IPS-NIHi7 (cell line): ENCODE measurements at regions not wholly inside any gene's neighbourhood (a gene's known extent, or its start where the extent isn't known, plus 50 kb on each side); places are given as distances from the start of the nearest gene placed in this dataset.
"Not testable (repeated sequence)": the region's sequence is repeated elsewhere in the genome, so short reads cannot be mapped to it uniquely, and the experiment has no call there.

Source experiments
- DNase-seq: peaks from one replicate; pipeline ENCODE4 v3.0.0; 2012; ENCODE audit warnings: mixed read lengths; ENCODE audit errors: extremely low spot score

DNA sequence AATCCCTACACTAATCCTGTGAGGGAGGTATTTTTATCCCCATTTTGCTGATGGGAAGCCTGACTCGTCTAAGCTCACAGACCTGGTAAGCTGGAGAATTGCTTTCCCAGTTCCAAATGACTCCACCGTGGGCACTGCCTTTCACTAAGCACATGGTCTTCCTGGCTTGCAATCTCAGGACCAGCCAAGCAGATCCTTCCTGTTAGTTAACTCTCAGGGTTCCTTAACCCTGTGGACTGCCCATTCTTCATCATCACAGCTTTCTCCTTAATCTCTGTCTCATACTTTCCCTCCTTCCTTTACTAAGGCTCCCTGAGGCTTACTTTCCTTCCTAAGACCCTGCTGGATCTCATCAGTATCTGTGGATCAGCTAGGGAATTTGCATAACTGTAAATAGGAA, 122.2 kb upstream of the ZEB2 start:
- no peak for DNase-seq

- DNase-seq, result not testable (repeated sequence)
These were observed 118.3 kb upstream of the ZEB2 start for GRCh38 chr2:144638250-144638649.

DNA sequence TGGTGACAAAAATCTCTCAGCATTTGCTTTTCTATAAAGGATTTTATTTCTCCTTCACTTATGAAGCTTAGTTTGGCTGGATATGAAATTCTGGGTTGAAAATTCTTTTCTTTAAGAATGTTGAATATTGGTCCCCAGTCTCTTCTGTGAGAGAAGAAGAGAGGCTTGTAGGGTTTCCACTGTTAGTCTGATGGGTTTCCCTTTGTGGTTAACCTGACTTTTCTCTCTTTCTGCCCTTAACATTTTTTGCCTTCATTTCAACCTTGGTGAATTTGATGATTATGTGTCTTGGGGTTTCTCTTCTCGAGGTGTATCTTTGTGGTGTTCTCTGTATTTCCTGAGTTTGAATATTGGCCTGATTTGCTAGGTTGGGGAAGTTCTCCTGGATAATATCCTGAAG, 116.9 kb upstream of the ZEB2 start:
- not testable (repeated sequence) for DNase-seq

DNA sequence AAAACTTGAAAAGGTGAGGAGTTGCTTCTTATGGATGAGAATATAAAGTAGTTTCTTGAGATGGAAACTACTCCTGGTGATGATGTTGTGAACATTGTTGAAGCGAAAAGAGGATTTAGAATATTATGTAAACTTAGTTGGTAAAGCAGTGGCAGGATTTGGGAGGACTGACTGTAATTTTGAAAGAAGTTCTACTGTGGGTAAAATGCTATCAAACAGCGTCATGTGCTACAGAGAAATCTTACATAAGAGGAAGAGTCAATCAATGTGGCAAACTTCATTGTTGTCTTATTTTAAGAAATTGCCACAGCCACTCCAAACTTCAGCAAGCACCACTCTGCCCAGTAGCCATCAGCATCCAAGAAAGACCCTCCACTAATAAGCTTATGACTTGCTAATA, 112.9 kb upstream of the ZEB2 start:
- no peak for DNase-seq

- DNase-seq, result no peak
These were observed 111.7 kb upstream of the ZEB2 start for GRCh38 chr2:144631636-144632035.

GRCh38 chr2:144630459-144631215, 110.7 kb upstream of the ZEB2 start:
- DNase-seq, result no peak

DNA sequence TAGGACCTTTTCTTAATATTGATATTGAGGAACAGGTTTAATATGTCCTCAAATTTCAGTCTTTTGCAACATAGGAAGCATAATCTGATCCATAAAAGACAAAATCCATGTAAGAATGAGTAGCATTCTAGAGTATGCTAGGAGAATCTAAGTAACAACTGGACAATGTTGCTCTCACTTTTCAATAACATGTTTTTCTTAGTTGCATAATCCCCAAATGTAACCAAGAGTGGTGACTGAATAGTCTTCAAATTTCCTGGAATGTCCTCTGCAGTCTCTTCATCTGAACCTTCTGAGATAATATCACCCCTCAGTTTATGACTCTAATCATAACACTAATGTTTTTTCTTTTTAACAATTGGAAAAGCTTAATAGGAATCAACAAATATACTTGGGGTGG, 110.0 kb upstream of the ZEB2 start:
- no peak for DNase-seq

DNA sequence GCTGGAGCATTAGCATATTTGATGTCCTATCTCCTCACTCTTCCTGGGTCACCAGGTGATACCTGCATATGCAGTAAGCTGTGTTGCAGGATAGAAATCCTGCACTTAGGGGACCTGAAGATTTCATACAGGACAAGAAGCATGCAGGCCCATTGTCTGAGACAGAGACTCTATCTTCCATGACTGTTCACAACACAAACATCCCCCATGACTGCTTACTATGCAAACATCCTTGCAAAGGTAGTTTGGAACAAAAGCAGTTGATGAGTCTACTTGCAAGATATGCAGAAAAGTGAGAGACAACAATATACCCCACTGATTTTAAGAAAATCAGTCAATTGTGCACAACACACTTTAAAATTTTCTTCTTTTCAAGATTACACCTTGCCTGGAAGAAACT, 108.6 kb upstream of the ZEB2 start:
- no peak for DNase-seq

DNA sequence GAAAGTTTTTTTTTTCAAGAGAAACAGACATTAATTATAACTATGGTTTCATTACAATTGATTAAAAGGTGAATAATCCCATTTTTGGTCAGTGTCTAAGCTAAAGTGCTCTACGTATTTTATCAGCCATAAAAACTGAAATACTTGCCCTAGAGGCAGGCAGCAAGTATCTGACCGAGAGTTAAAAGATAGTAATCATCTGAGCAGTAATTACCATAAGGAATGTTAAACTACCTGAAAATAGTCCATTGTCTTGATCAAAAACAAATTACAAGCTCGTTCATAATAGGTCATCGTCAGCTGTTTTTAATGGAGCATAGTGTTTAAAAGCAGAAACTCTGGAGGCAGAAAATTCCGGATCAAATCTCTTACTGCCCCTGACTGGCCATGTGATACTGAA, 105.7 kb upstream of the ZEB2 start:
- DNase-seq, result no peak

DNA sequence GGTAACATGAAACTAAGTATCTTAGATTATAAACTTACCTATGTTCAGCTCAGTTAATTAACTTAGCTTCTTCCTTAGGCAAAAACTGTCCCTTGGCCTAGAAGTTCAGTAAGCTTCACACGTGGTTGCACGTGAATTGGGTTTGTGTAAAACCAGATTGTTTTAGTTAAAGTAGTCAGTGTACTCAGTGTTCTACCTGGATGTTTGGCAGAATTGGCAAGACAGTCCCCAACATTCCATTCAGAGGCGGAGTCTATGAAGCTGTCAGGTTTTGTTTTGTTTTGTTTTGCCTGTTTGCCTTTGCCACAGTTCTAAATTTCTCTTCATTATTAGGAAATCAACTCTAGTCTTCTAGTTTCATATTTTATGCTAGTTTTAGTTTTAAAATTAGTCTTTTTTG, 105.3 kb upstream of the ZEB2 start:
- no peak for DNase-seq

DNA sequence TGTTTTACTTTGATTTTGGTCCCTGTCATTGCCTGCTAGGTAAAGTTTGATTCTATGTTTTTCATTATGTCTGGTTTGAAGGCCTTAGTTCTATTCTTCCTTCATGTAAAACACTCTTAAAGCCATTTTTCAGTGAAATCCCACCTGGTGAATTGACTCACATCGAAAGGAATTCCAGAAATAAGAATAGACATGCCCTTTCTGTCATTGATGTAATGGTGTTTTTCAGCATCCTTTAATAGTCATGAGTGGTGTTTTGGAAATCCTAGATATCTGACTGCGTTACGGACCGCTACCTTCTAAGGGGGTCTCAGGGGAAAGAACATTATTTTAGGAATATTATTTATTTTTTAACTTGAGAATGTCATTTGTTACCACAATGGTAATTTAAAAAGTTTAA, 104.5 kb upstream of the ZEB2 start:
- DNase-seq, result no peak

GRCh38 chr2:144622373-144622772, 102.5 kb upstream of the ZEB2 start:
- not testable (repeated sequence) for DNase-seq

DNA sequence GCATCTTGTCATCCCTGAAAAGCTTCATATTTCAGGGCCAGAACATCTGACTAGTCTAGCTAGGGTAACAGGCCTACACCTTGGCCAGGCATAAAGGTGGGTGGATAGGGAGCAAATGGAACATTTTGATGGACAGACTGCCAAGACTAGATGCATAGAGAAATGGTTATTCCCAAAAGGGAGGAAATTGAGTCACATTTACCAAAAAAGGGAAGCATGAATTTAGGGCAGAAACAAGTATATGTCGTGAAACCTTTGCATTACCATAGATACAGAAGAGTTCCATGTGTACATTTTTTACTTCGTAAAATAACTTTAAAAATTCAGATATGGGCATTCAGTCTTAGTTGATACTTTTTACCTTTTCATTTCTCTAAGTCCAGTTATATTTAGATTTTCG, 101.3 kb upstream of the ZEB2 start:
- no peak for DNase-seq

DNA sequence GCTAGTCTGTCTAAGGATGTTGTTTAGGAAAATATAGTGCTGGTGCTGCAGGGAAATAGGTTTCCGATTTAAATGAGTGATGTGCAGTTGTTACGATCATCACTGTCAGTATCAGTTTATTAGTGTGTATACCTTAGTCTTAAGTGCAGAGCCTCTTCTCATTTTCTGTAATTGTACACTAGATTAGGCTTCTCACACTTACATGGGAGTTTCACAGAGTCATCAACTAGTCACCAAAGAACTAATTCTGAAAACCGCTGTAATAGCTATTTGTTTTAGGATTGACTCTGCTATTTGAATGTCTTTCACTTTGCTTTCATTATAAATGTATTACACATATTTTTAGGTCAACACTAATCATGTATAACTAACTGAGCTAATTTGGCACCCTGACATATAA, 99.8 kb upstream of the ZEB2 start:
- no peak for DNase-seq

DNA sequence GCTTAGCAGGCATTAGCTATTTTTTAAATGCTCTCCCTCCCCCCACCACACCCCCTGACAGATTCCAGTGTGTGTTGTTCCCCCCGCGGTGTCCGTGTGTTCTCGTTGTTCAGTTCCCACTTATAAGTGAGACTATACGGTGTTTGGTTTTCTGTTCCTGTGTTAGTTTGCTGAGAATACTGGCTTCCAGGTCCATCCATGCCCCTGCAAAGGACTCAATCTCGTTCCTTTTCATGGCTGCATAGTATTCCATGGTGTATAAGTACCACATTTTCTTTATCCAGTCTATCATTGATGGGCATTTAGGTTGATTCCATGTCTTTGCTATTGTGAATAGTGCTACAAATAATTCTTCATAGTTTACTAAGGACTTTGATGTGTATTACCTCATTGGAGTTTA, 97.3 kb upstream of the ZEB2 start:
- DNase-seq, result not testable (repeated sequence)

DNA sequence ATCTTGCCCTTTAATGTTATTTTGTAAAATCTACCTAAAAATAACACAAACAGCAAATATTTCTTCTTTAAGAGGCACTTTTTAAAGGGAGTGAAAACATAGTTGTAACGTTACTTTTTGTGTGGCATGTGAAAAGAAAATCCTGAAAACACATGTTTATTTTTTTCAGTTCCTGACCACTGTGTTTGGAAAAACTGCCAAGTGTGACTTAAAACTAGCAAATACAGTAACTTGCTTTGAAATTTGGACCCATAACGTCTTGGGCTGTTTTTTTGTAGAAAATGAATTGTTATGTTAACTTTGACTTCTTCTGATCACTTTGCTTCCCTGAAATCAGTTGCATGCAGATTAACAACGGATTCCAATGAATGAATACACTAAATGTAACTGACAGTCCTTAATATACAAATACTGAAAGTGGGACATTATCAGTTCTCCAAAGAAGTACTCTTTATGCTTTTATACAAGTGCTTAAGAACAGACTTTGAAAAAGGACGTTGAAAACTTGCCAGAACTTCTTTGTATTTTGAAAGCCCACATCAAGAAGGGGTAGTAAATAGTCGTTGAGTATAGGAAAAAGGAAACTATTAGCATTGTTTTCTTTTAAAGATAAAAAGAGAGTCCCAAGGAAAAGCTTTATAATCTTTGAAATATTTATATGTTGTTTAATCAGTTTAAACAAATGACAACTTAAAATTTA, 96.1 kb upstream of the ZEB2 start:
- no peak for DNase-seq

DNA sequence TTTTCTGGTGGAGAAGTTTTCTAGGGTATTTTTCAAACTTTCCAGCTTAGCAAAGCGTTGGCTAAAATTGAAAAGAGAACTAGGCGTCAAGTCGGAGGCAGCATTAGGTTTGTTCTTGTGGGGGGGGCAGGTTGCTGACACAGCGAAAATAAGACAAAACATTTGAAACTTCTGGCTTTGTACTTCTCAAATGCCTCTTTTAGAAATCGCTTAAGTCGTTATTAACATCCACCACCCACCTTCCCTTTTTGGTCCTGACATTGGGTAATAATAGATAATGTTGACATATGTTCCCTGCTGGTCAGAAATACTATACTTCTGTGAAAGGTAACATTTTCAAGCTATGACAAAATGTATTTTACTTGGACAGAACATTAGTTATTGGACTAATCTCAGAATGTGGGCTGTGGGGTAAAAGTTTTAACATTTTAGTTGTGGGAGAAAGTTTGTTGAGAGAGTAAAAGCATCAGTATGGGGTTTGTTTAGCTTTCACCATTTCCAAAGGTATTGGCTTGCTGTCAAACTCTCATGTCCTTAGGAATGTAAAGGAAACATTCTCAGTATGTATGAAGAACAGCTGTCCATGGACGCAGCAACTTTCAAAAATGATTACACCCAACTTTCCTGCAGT, 88.1 kb upstream of the ZEB2 start:
- DNase-seq, result no peak

DNA sequence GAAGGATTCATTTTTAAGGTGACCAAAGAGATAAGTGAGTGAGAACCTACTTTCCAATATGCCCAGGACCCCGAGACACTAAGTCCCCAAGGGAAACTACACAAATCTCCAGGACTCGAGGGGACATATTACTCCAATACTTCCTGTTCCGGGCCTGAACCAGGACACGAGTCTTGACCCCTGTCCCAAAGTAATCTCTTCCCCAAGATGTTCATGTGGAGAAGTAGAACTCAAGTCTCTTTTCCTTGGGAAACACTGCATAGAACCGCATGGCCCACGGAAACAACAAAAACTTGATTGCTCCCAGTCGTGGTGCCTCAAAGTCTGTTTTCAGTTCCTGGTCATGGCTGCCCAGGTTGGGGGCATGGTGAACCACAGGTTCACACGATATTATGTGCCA, 87.2 kb upstream of the ZEB2 start:
- DNase-seq, result no peak

GRCh38 chr2:144606466-144607095, 86.7 kb upstream of the ZEB2 start:
- no peak for DNase-seq

GRCh38 chr2:144605231-144605840, 85.4 kb upstream of the ZEB2 start:
- no peak for DNase-seq

DNA sequence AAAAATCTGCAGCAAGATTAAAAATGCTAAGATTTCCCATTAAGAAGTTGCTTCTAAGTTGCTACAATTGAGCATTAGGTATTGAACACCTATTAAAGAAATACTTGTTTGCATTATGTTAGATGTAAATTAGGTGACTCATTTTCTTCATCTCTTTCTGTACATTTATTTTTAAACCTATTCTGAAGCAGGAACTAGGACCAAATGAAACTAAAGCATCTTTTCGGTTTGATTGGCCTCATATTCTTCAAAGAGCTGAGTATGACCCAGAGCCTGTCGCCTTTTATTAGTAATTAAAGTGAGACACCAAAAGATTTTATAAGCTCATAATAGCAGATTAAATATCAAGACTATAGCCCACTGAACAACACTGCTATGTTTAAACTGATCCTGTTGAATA, 83.4 kb upstream of the ZEB2 start:
- no peak for DNase-seq

DNA sequence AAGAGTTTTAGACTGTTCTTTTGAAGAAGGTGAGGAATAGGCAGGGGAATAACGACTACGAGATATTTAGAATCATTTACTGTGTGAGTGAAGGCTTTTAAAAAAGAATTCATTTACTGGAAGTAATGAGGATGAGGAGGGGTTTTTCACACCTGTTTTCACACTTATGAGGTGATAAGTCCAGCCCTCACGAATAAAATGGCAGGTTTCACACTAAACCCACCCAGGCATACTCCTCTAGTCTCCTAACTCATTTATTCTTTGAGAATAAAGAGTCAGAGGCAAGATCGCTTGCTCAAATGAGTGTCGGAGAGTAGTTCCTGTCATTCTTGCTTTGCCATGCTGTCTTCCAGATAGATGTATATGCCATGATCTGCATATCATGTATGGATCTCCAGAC, 79.0 kb upstream of the ZEB2 start:
- DNase-seq, result no peak
